Calu3 (cell line): ENCODE measurements at regions not wholly inside any gene's neighbourhood (a gene's known extent, or its start where the extent isn't known, plus 50 kb on each side); places are given as distances from the start of the nearest gene placed in this dataset.
"Not testable (repeated sequence)": the region's sequence is repeated elsewhere in the genome, so short reads cannot be mapped to it uniquely, and the experiment has no call there.

Experiments
- BruUV-seq: library from RNA; stranded (reverse); fragments of 400-500 nt; replicated peaks from 2 replicates; lab custom pipeline; 2021; lab: Mats Ljungman, UMichigan
- CTCF ChIA-PET: fragments of 300-600 bp; sonication (Branson Sonifier 250); formaldehyde crosslinking; loops from one replicate; lab custom pipeline; 2022; ENCODE audit warnings: antibody characterized with exemption; lab: Charles Lee
- DNase-seq: peaks from one replicate; pipeline ENCODE4 v3.0.0; 2022
- H3K27ac Mint-ChIP-seq: one replicate; pipeline ENCODE4 v1.8.0; 2022; ENCODE audit warnings: mixed read lengths; ENCODE audit not compliant: unreplicated experiment
- H3K27me3 Mint-ChIP-seq: one replicate; pipeline ENCODE4 v1.8.0; 2022; ENCODE audit warnings: mixed read lengths; ENCODE audit not compliant: unreplicated experiment
- H3K36me3 Mint-ChIP-seq: one replicate; pipeline ENCODE4 v1.8.0; 2022; ENCODE audit warnings: mild to moderate bottlenecking, moderate library complexity, mixed read lengths; ENCODE audit not compliant: insufficient read depth, unreplicated experiment
- H3K4me1 Mint-ChIP-seq: one replicate; pipeline ENCODE4 v1.8.0; 2022; ENCODE audit warnings: mild to moderate bottlenecking, low read depth, mixed read lengths; ENCODE audit not compliant: unreplicated experiment
- H3K4me3 Mint-ChIP-seq: one replicate; pipeline ENCODE4 v1.8.0; 2022; ENCODE audit warnings: mild to moderate bottlenecking, low read depth, moderate library complexity, mixed read lengths; ENCODE audit not compliant: unreplicated experiment
- H3K9me3 Mint-ChIP-seq: one replicate; pipeline ENCODE4 v1.8.0; 2022; ENCODE audit warnings: low read depth, mixed read lengths; ENCODE audit not compliant: unreplicated experiment
- intact Hi-C: fragments of 100-400 bp; cut with micrococcal nuclease; formaldehyde crosslinking; loops from one replicate; pipeline ENCODE4 v1.10.0; 2022; ENCODE audit not compliant: unreplicated experiment
- TF ChIP-seq, protein P1 (sequence below): fragments of 200-600 bp; IDR thresholded peaks from one replicate; pipeline ENCODE4 v1.8.0; 2022; ENCODE audit warnings: antibody characterized with exemption; ENCODE audit not compliant: unreplicated experiment

DNA sequence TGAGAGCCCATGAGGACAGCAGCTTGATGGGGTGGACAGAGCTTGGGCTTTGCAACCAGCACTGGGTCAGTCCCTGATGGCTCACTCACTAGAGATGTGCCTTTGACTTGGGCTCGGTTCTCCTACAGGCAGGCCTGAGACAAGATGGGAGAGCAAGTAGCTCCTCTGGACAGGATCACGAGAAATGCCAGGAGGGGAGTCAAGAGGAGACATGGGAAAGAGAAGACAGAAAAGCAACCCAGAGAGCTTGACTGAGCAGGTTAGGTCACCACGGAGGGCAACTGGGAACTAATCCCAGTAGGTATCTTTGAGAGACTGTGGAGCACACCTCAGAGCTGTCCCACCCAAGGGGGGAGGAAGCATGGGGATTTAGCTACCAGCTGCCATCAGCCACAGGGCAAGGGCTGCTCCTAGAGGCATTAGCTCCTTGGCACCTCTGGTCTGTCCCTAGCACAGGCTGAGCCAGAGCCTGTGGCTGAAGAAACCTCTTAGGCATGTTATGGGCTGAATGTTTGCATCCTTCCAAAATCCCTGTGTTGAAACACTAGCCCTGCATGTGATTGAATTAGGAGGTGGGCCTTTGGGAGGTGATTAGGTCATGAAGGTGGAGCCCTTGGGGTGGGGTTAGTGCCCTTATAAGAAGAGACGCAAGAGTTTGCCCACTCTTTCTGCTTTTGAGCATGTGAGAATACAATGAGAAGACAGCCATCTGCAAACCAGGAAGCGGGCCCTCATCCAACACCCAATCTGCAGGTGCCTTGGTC is 145.6 kb downstream of the SMIM20 start:
- Mint-ChIP-seq H3K4me3 (no peak overlapping the region), H3K4me1 (no peaks in the 10 kb centered on the region), H3K9me3 (no peaks in the 10 kb centered on the region), H3K27ac (no peak overlapping the region), H3K27me3 (peaks cover under 1% of the 10 kb centered on the region), H3K36me3 (peaks cover 4% of the 10 kb centered on the region)
- BruUV-seq, result no TSS peak
- TF ChIP-seq, protein P1, sequence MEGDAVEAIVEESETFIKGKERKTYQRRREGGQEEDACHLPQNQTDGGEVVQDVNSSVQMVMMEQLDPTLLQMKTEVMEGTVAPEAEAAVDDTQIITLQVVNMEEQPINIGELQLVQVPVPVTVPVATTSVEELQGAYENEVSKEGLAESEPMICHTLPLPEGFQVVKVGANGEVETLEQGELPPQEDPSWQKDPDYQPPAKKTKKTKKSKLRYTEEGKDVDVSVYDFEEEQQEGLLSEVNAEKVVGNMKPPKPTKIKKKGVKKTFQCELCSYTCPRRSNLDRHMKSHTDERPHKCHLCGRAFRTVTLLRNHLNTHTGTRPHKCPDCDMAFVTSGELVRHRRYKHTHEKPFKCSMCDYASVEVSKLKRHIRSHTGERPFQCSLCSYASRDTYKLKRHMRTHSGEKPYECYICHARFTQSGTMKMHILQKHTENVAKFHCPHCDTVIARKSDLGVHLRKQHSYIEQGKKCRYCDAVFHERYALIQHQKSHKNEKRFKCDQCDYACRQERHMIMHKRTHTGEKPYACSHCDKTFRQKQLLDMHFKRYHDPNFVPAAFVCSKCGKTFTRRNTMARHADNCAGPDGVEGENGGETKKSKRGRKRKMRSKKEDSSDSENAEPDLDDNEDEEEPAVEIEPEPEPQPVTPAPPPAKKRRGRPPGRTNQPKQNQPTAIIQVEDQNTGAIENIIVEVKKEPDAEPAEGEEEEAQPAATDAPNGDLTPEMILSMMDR, result no peak
- no peak for DNase-seq
- CTCF ChIA-PET, result interaction anchor here (0.6 kb wide), 1 partner anchor 265 kb away, joined by 4 read pairs; no protein-coding TSS in a partner anchor
- intact Hi-C loops, result no loop called here

DNA sequence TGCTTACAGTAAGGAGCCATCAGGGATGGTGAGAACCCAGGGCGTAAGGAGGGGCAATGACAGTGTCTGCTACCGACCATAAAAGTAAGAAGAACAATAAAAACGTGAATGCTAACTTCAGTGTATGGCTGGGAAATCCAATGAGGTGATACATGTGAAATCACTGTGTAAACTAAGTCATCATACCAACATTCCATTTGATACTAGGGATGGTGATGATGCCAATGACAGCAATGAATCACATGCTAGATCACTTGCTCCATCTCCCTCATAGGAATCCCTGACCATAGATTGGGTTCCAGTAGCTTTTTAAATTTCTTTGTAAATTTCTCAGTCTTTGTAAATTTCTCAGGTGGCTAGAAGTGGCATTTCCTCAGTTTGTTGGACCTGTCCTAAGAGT is 146.3 kb downstream of the SMIM20 start:
- Mint-ChIP-seq H3K27ac (no peak overlapping the region), H3K9me3 (no peaks in the 10 kb centered on the region), H3K4me3 (no peak overlapping the region), H3K36me3 (peaks cover 4% of the 10 kb centered on the region), H3K27me3 (no peaks in the 10 kb centered on the region), H3K4me1 (no peaks in the 10 kb centered on the region)
- TF ChIP-seq, protein P1, result no peak
- intact Hi-C loops, result no loop called here
- no peak for DNase-seq
- CTCF ChIA-PET, result no interaction called here
- no TSS peak for BruUV-seq

DNA sequence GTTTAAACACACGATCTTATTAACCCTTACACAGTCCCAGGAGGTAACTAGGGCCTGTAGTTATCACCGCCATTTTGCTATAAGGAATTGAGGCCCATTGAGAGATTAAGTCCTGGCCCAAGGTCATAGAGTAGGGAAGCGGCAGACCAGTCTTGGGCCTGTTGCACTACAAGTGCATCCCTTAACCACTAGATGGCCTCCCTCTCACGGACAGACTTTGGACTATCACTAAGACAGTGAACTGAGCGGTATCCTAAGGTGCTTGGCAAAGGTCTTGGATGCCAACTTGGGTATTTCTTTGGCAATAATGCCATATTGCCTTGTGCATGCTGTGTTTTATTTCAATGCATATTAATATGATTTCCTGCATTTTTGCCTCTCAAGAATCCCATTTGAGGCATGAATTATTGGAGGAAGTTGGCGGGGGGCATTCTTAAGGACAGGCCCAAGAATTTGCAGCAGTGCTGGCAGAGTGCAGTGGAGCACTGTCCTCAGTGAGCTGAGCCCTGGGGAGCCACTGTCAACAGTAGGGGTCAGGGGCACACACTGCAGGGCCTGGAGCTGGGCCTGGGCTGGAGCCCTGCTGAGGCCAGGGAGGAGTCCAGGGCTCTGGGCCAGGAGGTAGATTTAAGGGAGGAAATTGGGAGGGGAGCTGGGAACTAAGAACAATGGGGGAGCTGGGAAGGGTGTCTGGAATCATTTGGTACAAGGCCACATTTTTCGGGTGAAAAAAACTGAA is 147.4 kb downstream of the SMIM20 start:
- TF ChIP-seq, protein P1, result peak; percentile 12
- H3K4me3 Mint-ChIP-seq, result no peak overlapping the region
- CTCF ChIA-PET, result no interaction called here
- H3K9me3 Mint-ChIP-seq, result no peaks in the 10 kb centered on the region
- peak; percentile 17 for DNase-seq
- intact Hi-C loops, result no loop called here
- no peak overlapping the region for H3K27ac Mint-ChIP-seq
- H3K36me3 Mint-ChIP-seq, result peaks cover 4% of the 10 kb centered on the region
- no TSS peak for BruUV-seq
- no peaks in the 10 kb centered on the region for H3K4me1 Mint-ChIP-seq
- no peaks in the 10 kb centered on the region for H3K27me3 Mint-ChIP-seq

DNA sequence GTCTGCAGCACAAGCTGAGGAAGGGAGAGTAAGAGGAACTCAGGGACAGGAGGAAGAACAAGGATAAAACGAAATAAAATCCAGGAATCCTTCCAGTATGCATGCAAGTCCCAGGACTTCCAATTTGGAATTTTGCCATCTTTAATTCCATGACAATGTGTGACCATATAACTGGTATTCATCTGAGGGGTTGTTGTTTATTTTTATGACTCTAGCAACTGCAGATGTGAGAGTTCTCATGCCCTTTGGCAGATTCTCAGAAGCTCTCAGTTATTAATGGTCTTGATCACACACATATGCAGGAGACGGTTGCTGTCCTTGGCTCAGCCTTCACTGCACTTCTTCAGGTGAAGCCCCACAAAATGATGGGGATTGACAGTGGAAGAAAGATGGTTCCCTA is 148.2 kb downstream of the SMIM20 start:
- H3K27me3 Mint-ChIP-seq, result no peaks in the 10 kb centered on the region
- H3K36me3 Mint-ChIP-seq, result peaks cover 4% of the 10 kb centered on the region
- no peak overlapping the region for H3K27ac Mint-ChIP-seq
- H3K4me1 Mint-ChIP-seq, result no peaks in the 10 kb centered on the region
- no TSS peak for BruUV-seq
- CTCF ChIA-PET, result no interaction called here
- TF ChIP-seq, protein P1, result no peak
- intact Hi-C loops, result no loop called here
- no peak for DNase-seq
- H3K4me3 Mint-ChIP-seq, result no peak overlapping the region
- H3K9me3 Mint-ChIP-seq, result no peaks in the 10 kb centered on the region

DNA sequence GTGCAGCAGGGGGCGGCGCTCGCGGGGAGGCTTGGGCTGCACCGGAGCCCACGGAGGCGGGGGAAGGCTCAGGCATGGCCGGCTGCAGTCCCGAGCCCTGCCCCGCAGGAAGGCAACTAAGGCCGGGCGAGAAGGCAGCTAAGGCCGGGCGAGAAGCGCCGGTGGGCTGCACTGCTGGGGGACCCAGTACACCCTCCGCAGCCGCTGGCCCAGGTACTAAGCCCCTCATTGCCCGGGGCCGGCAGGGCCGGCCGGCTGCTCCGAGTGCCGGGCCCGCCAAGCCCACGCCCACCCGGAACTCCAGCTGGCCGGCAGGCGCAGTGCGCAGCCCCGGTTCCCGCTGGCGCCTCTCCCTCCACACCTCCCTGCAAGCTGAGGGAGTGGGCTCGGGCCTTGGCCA is 150.0 kb downstream of the SMIM20 start:
- H3K4me3 Mint-ChIP-seq, intact Hi-C loops, BruUV-seq, H3K4me1 Mint-ChIP-seq, H3K27me3 Mint-ChIP-seq, DNase-seq, H3K9me3 Mint-ChIP-seq, H3K27ac Mint-ChIP-seq, CTCF ChIA-PET, H3K36me3 Mint-ChIP-seq: not testable (repeated sequence)
